ENCODE measurements at regions not wholly inside any gene's neighbourhood (a gene's known extent, or its start where the extent isn't known, plus 50 kb on each side); places are given as distances from the start of the nearest gene placed in this dataset.

GRCh38 chr7:116128139-116128538, 82.2 kb upstream of the TES start:
- no peak for FAIRE-seq
- Mint-ChIP-seq H3K27ac (ENCODE audit: unreplicated experiment) (no peak overlapping the region), H3K36me3 (ENCODE audit: low read depth, unreplicated experiment) (no peaks in the 10 kb centered on the region), H3K27me3 (ENCODE audit: low read depth, unreplicated experiment) (no peaks in the 10 kb centered on the region), H3K4me1 (ENCODE audit: low read depth, unreplicated experiment) (peaks cover 2% of the 10 kb centered on the region), H3K9me3 (ENCODE audit: unreplicated experiment) (no peaks in the 10 kb centered on the region), H3K4me3 (ENCODE audit: unreplicated experiment) (no peak overlapping the region)
- no peaks in the 10 kb centered on the region for H3K79me2 ChIP-seq (ENCODE audit: insufficient read depth, low read length)
- no peaks in the 10 kb centered on the region for H3K9me3 ChIP-seq (ENCODE audit: insufficient read depth, low read depth, low read length)
- H3K4me1 ChIP-seq (ENCODE audit: insufficient read depth, low read length), result no peaks in the 10 kb centered on the region
- H3K27me3 ChIP-seq (ENCODE audit: insufficient read depth, low read length), result peaks cover 3% of the 10 kb centered on the region
- TF ChIP-seq CTCF (IDR thresholded peaks at IDR 0.05; ENCODE audit: insufficient read depth, low read depth, low read length) (no peak), EZH2 (IDR thresholded peaks at IDR 0.05; ENCODE audit: insufficient read depth, low read length) (no peak)
- no peak overlapping the region for H3K27ac ChIP-seq (ENCODE audit: low read depth, low read length)
- H3K4me3 ChIP-seq (ENCODE audit: insufficient read depth, low read depth, low read length), result no peak overlapping the region
- no peak for DNase-seq (ENCODE audit: low read depth)
- no peaks in the 10 kb centered on the region for H4K20me1 ChIP-seq (ENCODE audit: insufficient read depth, low read length)
- no peaks in the 10 kb centered on the region for H3K36me3 ChIP-seq (ENCODE audit: insufficient read depth, low read length)
- H3K4me2 ChIP-seq (ENCODE audit: low read length), result no peak overlapping the region
- no peak overlapping the region for H3K9ac ChIP-seq (ENCODE audit: low read length)
- no peak overlapping the region for H2AFZ ChIP-seq (ENCODE audit: low read depth, low read length)

GRCh38 chr7:116135306-116135705, 75.0 kb upstream of the TES start:
- TF ChIP-seq EZH2 (IDR thresholded peaks at IDR 0.05; ENCODE audit: insufficient read depth, low read length) (no peak), CTCF (IDR thresholded peaks at IDR 0.05; ENCODE audit: insufficient read depth, low read depth, low read length) (no peak)
- Histone ChIP-seq H3K27me3 (ENCODE audit: insufficient read depth, low read length) (no peaks in the 10 kb centered on the region), H3K4me3 (ENCODE audit: insufficient read depth, low read depth, low read length) (no peak overlapping the region), H3K79me2 (ENCODE audit: insufficient read depth, low read length) (no peaks in the 10 kb centered on the region), H3K36me3 (ENCODE audit: insufficient read depth, low read length) (no peaks in the 10 kb centered on the region), H3K9ac (ENCODE audit: low read length) (no peak overlapping the region), H2AFZ (ENCODE audit: low read depth, low read length) (peak overlapping the region; percentile 34), H3K4me1 (ENCODE audit: insufficient read depth, low read length) (peaks cover 13% of the 10 kb centered on the region), H3K4me2 (ENCODE audit: low read length) (peak overlapping the region; percentile 10), H3K27ac (ENCODE audit: low read depth, low read length) (no peak overlapping the region), H4K20me1 (ENCODE audit: insufficient read depth, low read length) (no peaks in the 10 kb centered on the region), H3K9me3 (ENCODE audit: insufficient read depth, low read depth, low read length) (no peaks in the 10 kb centered on the region)
- no peak for DNase-seq (ENCODE audit: low read depth)
- FAIRE-seq, result peak; percentile 39
- H3K27me3 Mint-ChIP-seq (ENCODE audit: low read depth, unreplicated experiment), result no peaks in the 10 kb centered on the region
- H3K4me3 Mint-ChIP-seq (ENCODE audit: unreplicated experiment), result no peak overlapping the region
- no peaks in the 10 kb centered on the region for H3K9me3 Mint-ChIP-seq (ENCODE audit: unreplicated experiment)
- no peak overlapping the region for H3K27ac Mint-ChIP-seq (ENCODE audit: unreplicated experiment)
- no peaks in the 10 kb centered on the region for H3K36me3 Mint-ChIP-seq (ENCODE audit: low read depth, unreplicated experiment)
- peaks cover 17% of the 10 kb centered on the region for H3K4me1 Mint-ChIP-seq (ENCODE audit: low read depth, unreplicated experiment)

GRCh38 chr7:116138202-116138801, 72.0 kb upstream of the TES start:
- no peaks in the 10 kb centered on the region for H4K20me1 ChIP-seq (ENCODE audit: insufficient read depth, low read length)
- no peaks in the 10 kb centered on the region for H3K27me3 ChIP-seq (ENCODE audit: insufficient read depth, low read length)
- no peak overlapping the region for H3K4me2 ChIP-seq (ENCODE audit: low read length)
- H3K27me3 Mint-ChIP-seq (ENCODE audit: low read depth, unreplicated experiment), result no peaks in the 10 kb centered on the region
- H3K27ac ChIP-seq (ENCODE audit: low read depth, low read length), result no peak overlapping the region
- H3K27ac Mint-ChIP-seq (ENCODE audit: unreplicated experiment), result no peak overlapping the region
- H3K4me1 Mint-ChIP-seq (ENCODE audit: low read depth, unreplicated experiment), result peaks cover 15% of the 10 kb centered on the region
- no peaks in the 10 kb centered on the region for H3K79me2 ChIP-seq (ENCODE audit: insufficient read depth, low read length)
- no peak overlapping the region for H2AFZ ChIP-seq (ENCODE audit: low read depth, low read length)
- H3K36me3 Mint-ChIP-seq (ENCODE audit: low read depth, unreplicated experiment), result no peaks in the 10 kb centered on the region
- H3K4me3 ChIP-seq (ENCODE audit: insufficient read depth, low read depth, low read length), result no peak overlapping the region
- H3K4me1 ChIP-seq (ENCODE audit: insufficient read depth, low read length), result peaks cover 13% of the 10 kb centered on the region
- H3K9ac ChIP-seq (ENCODE audit: low read length), result no peak overlapping the region
- FAIRE-seq (peak; percentile 94), DNase-seq (ENCODE audit: low read depth) (peak; percentile 56)
- TF ChIP-seq CTCF (IDR thresholded peaks at IDR 0.05; ENCODE audit: insufficient read depth, low read depth, low read length) (peak; percentile 89), EZH2 (IDR thresholded peaks at IDR 0.05; ENCODE audit: insufficient read depth, low read length) (no peak)
- no peaks in the 10 kb centered on the region for H3K9me3 Mint-ChIP-seq (ENCODE audit: unreplicated experiment)
- no peaks in the 10 kb centered on the region for H3K9me3 ChIP-seq (ENCODE audit: insufficient read depth, low read depth, low read length)
- no peak overlapping the region for H3K4me3 Mint-ChIP-seq (ENCODE audit: unreplicated experiment)
- no peaks in the 10 kb centered on the region for H3K36me3 ChIP-seq (ENCODE audit: insufficient read depth, low read length)
